VCaP (cell line): ENCODE measurements at regions not wholly inside any gene's neighbourhood (a gene's known extent, or its start where the extent isn't known, plus 50 kb on each side); places are given as distances from the start of the nearest gene placed in this dataset.
"Not testable (repeated sequence)": the region's sequence is repeated elsewhere in the genome, so short reads cannot be mapped to it uniquely, and the experiment has no call there.

Experiments
- H3K27ac ChIP-seq: fragments of 450-650 bp; 2 replicates; pipeline ENCODE4 v1.5.1; 2017
- CTCF ChIP-seq: fragments of 450-650 bp; conservative IDR thresholded peaks from 2 replicates; pipeline ENCODE4 v1.5.1; 2017; ENCODE audit warnings: mild to moderate bottlenecking, moderate library complexity

GRCh38 chr7:19339512-19339911 is 194.3 kb upstream of the FERD3L start:
- H3K27ac ChIP-seq: no peak overlapping the region
- TF ChIP-seq CTCF: no peak

GRCh38 chr7:19338512-19338911 is 193.3 kb upstream of the FERD3L start:
- H3K27ac ChIP-seq: not testable (repeated sequence)

- TF ChIP-seq CTCF: no peak
- H3K27ac ChIP-seq: no peak overlapping the region
Observed at GRCh38 chr7:19336836-19337383, 191.7 kb upstream of the FERD3L start.

GRCh38 chr7:19333706-19334105 is 188.5 kb upstream of the FERD3L start:
- no peak for TF ChIP-seq CTCF
- H3K27ac ChIP-seq: no peak overlapping the region

GRCh38 chr7:19327018-19327417 is 181.8 kb upstream of the FERD3L start:
- TF ChIP-seq CTCF: no peak

GRCh38 chr7:19322002-19322401 is 176.8 kb upstream of the FERD3L start:
- no peak for TF ChIP-seq CTCF
- no peak overlapping the region for H3K27ac ChIP-seq

More at GRCh38 chr7:19327018-19327417, 181.8 kb upstream of the FERD3L start:
- no peak overlapping the region for H3K27ac ChIP-seq

GRCh38 chr7:19318287-19318686 is 173.1 kb upstream of the FERD3L start:
- H3K27ac ChIP-seq: no peak overlapping the region
- no peak for TF ChIP-seq CTCF

- H3K27ac ChIP-seq: no peak overlapping the region
- no peak for TF ChIP-seq CTCF
Observed at GRCh38 chr7:19317461-19317860, 172.2 kb upstream of the FERD3L start.
